Type B pancreatic cell (in vitro differentiated cells): ENCODE measurements at regions not wholly inside any gene's neighbourhood (a gene's known extent, or its start where the extent isn't known, plus 50 kb on each side); places are given as distances from the start of the nearest gene placed in this dataset.

Experiments used
- DNase-seq: peaks from one replicate; pipeline ENCODE4 v3.0.0; 2021; ENCODE audit warnings: mixed read lengths; ENCODE audit not compliant: unreplicated experiment; ENCODE audit errors: extremely low spot score
- H3K27ac Mint-ChIP-seq: 2 replicates; pipeline ENCODE4 v1.8.0; 2021; ENCODE audit warnings: mild to moderate bottlenecking, mixed read lengths
- H3K27me3 Mint-ChIP-seq: 2 replicates; pipeline ENCODE4 v1.8.0; 2021; ENCODE audit warnings: mixed read lengths
- H3K36me3 Mint-ChIP-seq: 2 replicates; pipeline ENCODE4 v1.8.0; 2021; ENCODE audit warnings: mixed read lengths
- H3K4me1 Mint-ChIP-seq: one replicate; pipeline ENCODE4 v1.8.0; 2021; ENCODE audit warnings: mixed read lengths; ENCODE audit not compliant: unreplicated experiment
- H3K4me3 Mint-ChIP-seq: 2 replicates; pipeline ENCODE4 v1.8.0; 2021; ENCODE audit warnings: mild to moderate bottlenecking, mixed read lengths
- H3K9me3 Mint-ChIP-seq: 2 replicates; pipeline ENCODE4 v1.8.0; 2021; ENCODE audit warnings: mixed read lengths
- CTCF ChIP-seq: fragments of 200-600 bp; sonication (generic); conservative IDR thresholded peaks from 2 replicates; pipeline ENCODE4 v1.5.0; 2021; ENCODE audit warnings: antibody characterized with exemption, mild to moderate bottlenecking

- Mint-ChIP-seq H3K36me3 (no peaks in the 10 kb centered on the region), H3K4me3 (no peak overlapping the region), H3K27ac (no peak overlapping the region), H3K27me3 (no peaks in the 10 kb centered on the region), H3K4me1 (peaks cover 23% of the 10 kb centered on the region), H3K9me3 (no peaks in the 10 kb centered on the region)
- DNase-seq = no peak
- TF ChIP-seq CTCF = no peak
Observed at GRCh38 chr3:102142379-102143060, 292.3 kb upstream of the ZPLD1 start.

- Mint-ChIP-seq H3K9me3 (no peaks in the 10 kb centered on the region), H3K27me3 (no peaks in the 10 kb centered on the region), H3K27ac (no peak overlapping the region), H3K4me1 (peaks cover 23% of the 10 kb centered on the region), H3K36me3 (no peaks in the 10 kb centered on the region), H3K4me3 (no peak overlapping the region)
- no peak for DNase-seq
- no peak for TF ChIP-seq CTCF
Observed at GRCh38 chr3:102143536-102143935, 291.3 kb upstream of the ZPLD1 start.

- no peak for DNase-seq
- Mint-ChIP-seq H3K27me3 (no peaks in the 10 kb centered on the region), H3K27ac (no peak overlapping the region), H3K36me3 (no peaks in the 10 kb centered on the region), H3K9me3 (no peaks in the 10 kb centered on the region), H3K4me3 (no peak overlapping the region), H3K4me1 (peaks cover 23% of the 10 kb centered on the region)
- TF ChIP-seq CTCF = no peak
Observed at GRCh38 chr3:102144063-102144462, 290.8 kb upstream of the ZPLD1 start.

DNA sequence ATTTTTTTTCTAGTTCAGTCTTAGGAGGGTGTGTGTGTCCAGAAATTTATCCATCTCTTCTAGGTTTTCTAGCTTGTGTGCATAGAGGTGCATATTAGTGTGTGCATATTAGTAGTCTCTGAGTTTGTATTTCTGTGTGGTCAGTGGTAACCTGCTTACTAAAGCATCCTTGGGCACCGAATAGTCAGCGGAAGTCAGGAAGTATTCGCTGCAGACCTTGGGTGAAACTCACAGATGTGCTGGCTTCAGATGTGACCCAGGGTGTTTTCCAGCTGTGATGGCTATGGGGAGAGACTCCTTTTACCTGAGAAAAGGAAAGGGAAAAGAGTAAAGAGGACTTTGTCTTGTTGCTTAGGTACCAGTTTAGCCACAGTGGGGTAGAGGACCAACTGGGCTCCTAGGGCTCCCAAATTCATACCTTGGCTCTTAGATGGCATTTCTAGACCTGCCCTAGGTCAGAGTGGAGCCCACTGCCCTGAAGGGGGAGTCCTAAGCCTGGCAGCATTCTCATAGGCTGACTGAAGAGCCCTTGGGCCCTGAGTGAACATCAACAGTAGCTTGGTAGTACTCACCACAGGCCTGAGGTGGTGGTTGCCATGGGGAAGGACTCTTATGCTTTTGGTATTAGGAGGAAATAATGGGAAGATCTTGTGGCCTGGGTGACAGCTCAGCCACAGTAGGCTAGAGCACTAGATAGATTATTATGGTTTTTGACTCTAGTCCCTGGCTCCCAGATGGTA lies 286.0 kb upstream of the ZPLD1 start:
- no peak overlapping the region for H3K4me3 Mint-ChIP-seq
- peaks cover 10% of the 10 kb centered on the region for H3K9me3 Mint-ChIP-seq
- no peaks in the 10 kb centered on the region for H3K4me1 Mint-ChIP-seq
- no peak for TF ChIP-seq CTCF
- no peak for DNase-seq
- no peaks in the 10 kb centered on the region for H3K36me3 Mint-ChIP-seq
- H3K27ac Mint-ChIP-seq = no peak overlapping the region
- H3K27me3 Mint-ChIP-seq = no peaks in the 10 kb centered on the region

DNA sequence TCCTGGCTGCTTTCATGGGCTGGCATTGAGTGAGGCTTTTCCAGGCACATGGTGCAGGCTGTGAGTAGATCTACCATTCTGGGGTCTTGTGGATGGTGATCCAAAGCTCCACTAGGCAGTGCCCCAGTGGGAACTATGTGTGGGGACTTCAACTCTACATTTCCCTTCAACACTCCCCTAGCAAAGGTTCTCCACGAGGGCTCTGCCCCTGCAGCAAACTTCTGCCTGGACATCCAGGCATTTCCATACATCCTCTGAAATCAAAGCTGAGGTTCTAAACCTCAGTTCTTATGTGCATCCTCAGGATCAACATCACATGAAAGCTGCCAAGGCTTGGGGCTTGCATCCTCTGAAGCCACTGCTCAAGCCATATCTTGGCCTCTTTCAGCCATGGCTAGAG lies 282.9 kb upstream of the ZPLD1 start:
- Mint-ChIP-seq H3K9me3 (peaks cover 10% of the 10 kb centered on the region), H3K4me1 (no peaks in the 10 kb centered on the region), H3K36me3 (no peaks in the 10 kb centered on the region), H3K4me3 (no peak overlapping the region), H3K27ac (no peak overlapping the region), H3K27me3 (no peaks in the 10 kb centered on the region)
- DNase-seq = no peak
- no peak for TF ChIP-seq CTCF
